Erythroblast (primary cell): ENCODE measurements at regions not wholly inside any gene's neighbourhood (a gene's known extent, or its start where the extent isn't known, plus 50 kb on each side); places are given as distances from the start of the nearest gene placed in this dataset.
A peak's percentile ranks its signal among the peaks of the same experiment; 100 is the strongest.

Experiments used
- DNase-seq, 2 experiments: peaks; one replicate each; lab custom pipeline; 2025; lab: John Stamatoyannopoulos, UW
- GATA1 ChIP-seq: IDR thresholded peaks from 2 replicates; pipeline ENCODE4 v1.6.1; 2011; ENCODE audit warnings: low read depth, mild to moderate bottlenecking, control low read depth, low read length, moderate library complexity
- POLR2A ChIP-seq: IDR thresholded peaks from 2 replicates; pipeline ENCODE4 v1.6.1; 2011; ENCODE audit warnings: mild to moderate bottlenecking, low read length

- TF ChIP-seq GATA1 (no peak), POLR2A (no peak)
- no peak for DNase-seq
Observed at GRCh38 chr5:121741156-121741555, 110.5 kb upstream of the FTMT start.

GRCh38 chr5:121744577-121744976 is 107.1 kb upstream of the FTMT start:
- no peak for TF ChIP-seq POLR2A
- no peak for TF ChIP-seq GATA1
- DNase-seq = peak in 1 of 2 experiments; percentile 47

- TF ChIP-seq POLR2A (no peak), GATA1 (no peak)
- DNase-seq = peak; percentile 73 to 87
Observed at GRCh38 chr5:121745407-121745806, 106.3 kb upstream of the FTMT start.

GRCh38 chr5:121746763-121747162 is 104.9 kb upstream of the FTMT start:
- DNase-seq = peak; percentile 16 to 23
- TF ChIP-seq GATA1 = no peak
- TF ChIP-seq POLR2A = no peak

- DNase-seq = no peak
- TF ChIP-seq GATA1 (no peak), POLR2A (no peak)
Observed at GRCh38 chr5:121748686-121749085, 103.0 kb upstream of the FTMT start.

GRCh38 chr5:121752149-121752548 is 99.5 kb upstream of the FTMT start:
- TF ChIP-seq POLR2A = no peak
- TF ChIP-seq GATA1 = no peak
- DNase-seq = no peak

- DNase-seq = no peak
- no peak for TF ChIP-seq POLR2A
Observed at GRCh38 chr5:121755266-121755665, 96.4 kb upstream of the FTMT start.

- DNase-seq = no peak
- TF ChIP-seq GATA1 = no peak
- TF ChIP-seq POLR2A = no peak
Observed at GRCh38 chr5:121757753-121758152, 93.9 kb upstream of the FTMT start.

GRCh38 chr5:121758615-121759014 is 93.1 kb upstream of the FTMT start:
- peak in 1 of 2 experiments; percentile 4 for DNase-seq
- TF ChIP-seq POLR2A (no peak), GATA1 (no peak)

GRCh38 chr5:121762426-121762825 is 89.3 kb upstream of the FTMT start:
- no peak for DNase-seq
- TF ChIP-seq GATA1 (no peak), POLR2A (no peak)

- DNase-seq = no peak
- no peak for TF ChIP-seq POLR2A
- TF ChIP-seq GATA1 = no peak
Observed at GRCh38 chr5:121763665-121764064, 88.0 kb upstream of the FTMT start.

- TF ChIP-seq GATA1 (no peak), POLR2A (no peak)
- no peak for DNase-seq
Observed at GRCh38 chr5:121780406-121780805, 71.3 kb upstream of the FTMT start.

GRCh38 chr5:121783700-121784099 is 68.0 kb upstream of the FTMT start:
- DNase-seq = peak; percentile 3 to 12
- TF ChIP-seq POLR2A = no peak
- no peak for TF ChIP-seq GATA1

GRCh38 chr5:121793791-121794190 is 57.9 kb upstream of the FTMT start:
- peak in 1 of 2 experiments; percentile 3 for DNase-seq
- no peak for TF ChIP-seq POLR2A
- no peak for TF ChIP-seq GATA1

- TF ChIP-seq GATA1 (no peak), POLR2A (no peak)
- no peak for DNase-seq
Observed at GRCh38 chr5:121795511-121795910, 56.2 kb upstream of the FTMT start.
